ENCODE measurements at regions not wholly inside any gene's neighbourhood (a gene's known extent, or its start where the extent isn't known, plus 50 kb on each side); places are given as distances from the start of the nearest gene placed in this dataset.

DNA sequence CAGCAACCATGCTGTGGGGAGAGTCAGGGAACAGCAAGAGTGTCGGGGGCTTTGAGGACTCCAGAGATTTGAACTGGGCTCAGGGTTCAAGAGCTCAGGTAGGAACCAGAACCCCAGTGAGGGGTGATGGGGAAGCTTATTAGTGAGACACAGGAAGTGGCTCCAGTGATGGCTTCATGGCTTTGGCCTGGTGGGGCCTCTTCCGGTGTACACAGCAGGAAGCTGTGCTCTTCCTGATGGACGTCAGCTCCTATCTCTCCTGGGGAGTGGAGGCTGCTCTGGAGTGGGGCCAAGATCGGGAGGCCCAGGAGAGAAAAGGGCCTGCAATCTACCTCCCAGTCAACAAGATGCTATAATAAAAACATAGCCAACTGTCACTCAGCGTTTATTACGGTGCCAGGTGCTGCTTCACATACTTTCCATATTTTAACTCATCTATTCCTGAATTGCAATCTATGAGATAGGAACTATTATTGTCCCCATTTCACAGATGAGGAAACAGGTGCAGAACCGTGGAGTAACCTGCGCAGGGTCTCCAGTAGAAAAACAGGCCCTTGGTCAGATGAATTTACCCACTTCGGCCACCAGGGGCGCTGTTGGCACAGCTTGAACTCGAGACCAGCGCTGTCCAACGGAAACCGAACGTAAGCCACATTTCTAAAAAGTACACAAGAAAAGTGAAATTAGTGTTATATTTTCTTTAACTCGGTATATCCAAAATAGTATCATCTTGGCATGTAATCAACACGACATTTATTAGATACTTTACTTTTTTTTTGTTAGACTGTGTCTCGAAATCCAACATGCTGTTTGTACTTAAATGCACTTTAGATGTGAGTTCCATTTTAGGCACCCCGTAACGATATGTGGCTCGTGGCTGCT lies 63.6 kb upstream of the DLK1 start:
- Mint-ChIP-seq H3K27me3 (peaks cover 44% of the 10 kb centered on the region), H3K4me1 (peaks cover 7% of the 10 kb centered on the region), H3K9me3 (no peaks in the 10 kb centered on the region), H3K4me3 (no peak overlapping the region), H3K27ac (ENCODE audit: low read depth) (no peak overlapping the region), H3K36me3 (ENCODE audit: insufficient read depth) (peaks cover 3% of the 10 kb centered on the region)
- DNase-seq (ENCODE audit: low spot score in 2 of 2) (peak; percentile 30 to 35), ATAC-seq (replicated peaks; ENCODE audit: extremely low read depth, poor library complexity, severe bottlenecking) (no peak)

DNA sequence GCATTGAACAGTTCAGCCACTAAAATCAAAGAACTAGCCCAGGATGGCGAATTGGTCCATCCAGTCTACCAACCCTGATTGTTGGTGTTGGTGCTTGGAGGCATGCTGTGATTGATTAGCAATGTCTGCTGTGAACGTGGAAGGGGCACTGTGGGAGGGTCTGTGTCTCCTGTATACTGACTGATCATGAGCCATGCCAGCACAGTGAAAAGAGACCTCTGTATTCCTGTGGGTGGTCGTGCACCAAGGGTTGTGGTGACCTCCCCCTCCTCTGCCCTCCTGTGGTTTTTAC lies 63.0 kb upstream of the DLK1 start:
- H3K9me3 Mint-ChIP-seq = no peaks in the 10 kb centered on the region
- H3K27me3 Mint-ChIP-seq = peaks cover 49% of the 10 kb centered on the region
- H3K27ac Mint-ChIP-seq (ENCODE audit: low read depth) = no peak overlapping the region
- no peak overlapping the region for H3K4me3 Mint-ChIP-seq
- H3K4me1 Mint-ChIP-seq = peaks cover 7% of the 10 kb centered on the region
- H3K36me3 Mint-ChIP-seq (ENCODE audit: insufficient read depth) = peaks cover 3% of the 10 kb centered on the region
- no peak for DNase-seq (ENCODE audit: low spot score in 2 of 2)
- no peak for ATAC-seq (replicated peaks; ENCODE audit: extremely low read depth, poor library complexity, severe bottlenecking)

DNA sequence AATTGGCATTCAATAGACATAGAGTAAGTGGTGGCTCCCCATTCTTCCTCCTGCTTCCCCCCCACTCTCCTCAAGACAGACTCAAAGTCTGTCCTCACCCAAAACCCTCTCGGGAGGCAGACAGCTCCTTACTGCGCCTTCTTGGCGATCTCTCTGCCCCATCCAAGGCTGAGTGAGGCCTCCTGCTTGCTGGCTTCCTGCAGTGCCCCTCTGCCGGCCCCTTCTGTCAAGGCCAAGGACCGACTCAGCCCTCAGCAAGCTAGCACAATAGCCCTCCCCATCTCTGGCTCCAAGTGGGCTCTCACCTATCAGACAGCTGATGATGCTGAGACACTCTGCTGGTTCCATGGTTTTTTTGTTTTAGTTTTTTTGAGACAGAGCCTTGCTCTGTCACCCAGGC lies 62.5 kb upstream of the DLK1 start:
- H3K4me1 Mint-ChIP-seq = peaks cover 7% of the 10 kb centered on the region
- no peak overlapping the region for H3K4me3 Mint-ChIP-seq

DNA sequence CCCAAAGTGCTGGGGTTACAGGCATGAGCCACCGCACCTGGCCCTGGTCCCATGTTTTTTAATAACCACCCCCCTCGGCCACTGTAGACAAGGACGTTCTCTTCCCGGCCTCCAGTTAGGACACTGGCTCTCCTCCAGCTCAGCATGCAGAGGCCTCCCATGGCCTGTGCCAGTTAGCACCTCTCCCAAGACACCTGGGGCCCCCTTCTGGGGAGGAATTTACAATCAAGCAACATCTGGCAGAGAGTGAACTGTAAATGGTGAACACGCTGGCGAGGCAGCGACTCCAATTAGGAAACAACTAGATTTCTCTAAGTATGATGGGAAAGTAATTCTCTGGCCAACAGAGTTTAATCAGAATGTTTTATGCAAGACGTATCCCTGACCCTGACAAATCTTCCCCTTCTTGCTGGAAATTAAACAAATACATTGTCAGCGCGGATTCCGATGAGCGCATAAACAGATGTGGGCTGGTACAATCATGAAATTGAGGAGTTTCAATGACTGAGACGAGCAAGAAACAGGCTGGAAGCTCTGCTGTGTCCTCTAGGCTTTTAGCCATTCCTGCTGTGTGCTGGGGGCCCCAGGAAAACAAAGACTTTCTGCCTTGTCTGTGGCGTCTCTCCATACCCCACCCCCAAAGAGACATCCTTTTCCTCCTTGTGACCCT lies 61.7 kb upstream of the DLK1 start:
- H3K36me3 Mint-ChIP-seq (ENCODE audit: insufficient read depth) = peaks cover 3% of the 10 kb centered on the region
- no peak for DNase-seq (ENCODE audit: low spot score in 2 of 2)
- H3K27me3 Mint-ChIP-seq = peaks cover 62% of the 10 kb centered on the region
- no peaks in the 10 kb centered on the region for H3K9me3 Mint-ChIP-seq
- no peak overlapping the region for H3K4me3 Mint-ChIP-seq
- peaks cover 7% of the 10 kb centered on the region for H3K4me1 Mint-ChIP-seq
- no peak for ATAC-seq (replicated peaks; ENCODE audit: extremely low read depth, poor library complexity, severe bottlenecking)
- no peak overlapping the region for H3K27ac Mint-ChIP-seq (ENCODE audit: low read depth)

More for the DNA sequence above, 62.5 kb upstream of the DLK1 start:
- ATAC-seq (replicated peaks; ENCODE audit: extremely low read depth, poor library complexity, severe bottlenecking) = no peak
- H3K9me3 Mint-ChIP-seq = no peaks in the 10 kb centered on the region
- peaks cover 55% of the 10 kb centered on the region for H3K27me3 Mint-ChIP-seq
- peaks cover 3% of the 10 kb centered on the region for H3K36me3 Mint-ChIP-seq (ENCODE audit: insufficient read depth)
- no peak for DNase-seq (ENCODE audit: low spot score in 2 of 2)
- H3K27ac Mint-ChIP-seq (ENCODE audit: low read depth) = no peak overlapping the region

DNA sequence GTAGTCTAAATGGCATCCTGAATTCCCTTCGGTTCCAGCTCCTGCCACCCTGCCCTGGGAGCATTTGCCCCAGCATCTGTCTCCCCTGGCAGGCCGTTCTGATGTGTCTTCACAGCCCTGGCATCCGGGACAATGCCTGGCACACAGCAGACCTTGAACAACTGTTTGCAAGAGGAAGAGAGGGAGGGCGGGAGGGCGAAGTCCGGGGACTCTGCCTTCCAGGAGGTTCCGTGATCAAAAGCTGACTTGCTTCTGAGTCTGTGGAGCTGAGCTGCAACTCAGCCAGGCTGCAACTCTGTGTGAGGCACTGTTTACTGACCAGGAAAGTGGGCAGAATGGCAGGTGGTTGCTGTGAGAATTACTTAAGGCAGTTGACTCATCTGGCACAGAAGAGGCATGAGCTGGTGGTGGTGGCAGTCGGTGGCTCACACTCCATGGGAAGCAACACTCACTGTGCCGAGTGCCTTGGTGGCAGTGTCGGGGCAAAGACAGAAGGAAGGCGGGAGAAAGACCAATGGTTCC lies 61.1 kb upstream of the DLK1 start:
- Mint-ChIP-seq H3K4me1 (peaks cover 7% of the 10 kb centered on the region), H3K27ac (ENCODE audit: low read depth) (no peak overlapping the region), H3K36me3 (ENCODE audit: insufficient read depth) (peaks cover 3% of the 10 kb centered on the region), H3K4me3 (no peak overlapping the region), H3K27me3 (peaks cover 68% of the 10 kb centered on the region), H3K9me3 (no peaks in the 10 kb centered on the region)
- no peak for DNase-seq (ENCODE audit: low spot score in 2 of 2)
- ATAC-seq (replicated peaks; ENCODE audit: extremely low read depth, poor library complexity, severe bottlenecking) = no peak

DNA sequence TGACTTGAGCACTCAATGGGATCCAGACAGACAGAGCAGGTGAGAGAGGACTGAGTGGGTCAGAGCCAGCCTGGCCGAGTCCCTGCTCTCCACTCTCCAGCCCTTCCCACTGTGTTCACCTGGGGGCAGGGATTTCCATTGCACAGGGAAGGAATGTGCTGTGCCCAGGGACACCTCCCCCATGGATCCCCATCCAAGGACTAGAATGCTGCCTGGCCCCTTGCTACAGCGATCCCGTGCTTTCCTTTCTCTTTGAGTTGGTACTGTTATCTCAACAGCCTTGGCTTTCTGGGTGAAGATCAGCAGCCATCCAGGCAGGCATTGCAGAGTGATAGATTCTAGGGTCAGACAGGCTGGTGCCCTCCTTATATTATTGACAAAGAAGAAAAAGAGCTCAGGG lies 60.3 kb upstream of the DLK1 start:
- Mint-ChIP-seq H3K27ac (ENCODE audit: low read depth) (no peak overlapping the region), H3K36me3 (ENCODE audit: insufficient read depth) (peaks cover 3% of the 10 kb centered on the region), H3K4me1 (peaks cover 7% of the 10 kb centered on the region), H3K4me3 (no peak overlapping the region), H3K27me3 (peaks cover 76% of the 10 kb centered on the region), H3K9me3 (no peaks in the 10 kb centered on the region)
- DNase-seq (ENCODE audit: low spot score in 2 of 2) = no peak
- no peak for ATAC-seq (replicated peaks; ENCODE audit: extremely low read depth, poor library complexity, severe bottlenecking)

DNA sequence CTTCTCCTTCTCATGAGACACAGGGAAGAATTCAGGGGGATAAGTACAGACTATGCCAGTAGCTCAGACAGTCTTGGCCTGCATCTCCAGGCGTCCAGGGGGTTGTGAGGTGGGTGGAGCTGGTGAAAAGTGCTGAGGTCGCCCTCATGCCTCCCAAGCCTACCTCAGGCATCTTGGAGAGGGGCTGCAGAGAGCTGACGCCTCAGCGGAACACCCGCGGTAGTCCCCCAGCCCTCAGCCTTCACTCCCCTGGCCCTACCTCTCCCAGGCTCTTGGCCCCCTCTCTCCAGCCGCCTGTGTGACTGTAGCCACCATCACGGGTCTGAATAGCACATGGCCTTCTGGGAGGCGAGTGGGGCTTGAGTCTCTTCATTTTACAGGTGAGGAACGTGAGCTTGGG lies 59.8 kb upstream of the DLK1 start:
- H3K27me3 Mint-ChIP-seq = peaks cover 81% of the 10 kb centered on the region
- no peaks in the 10 kb centered on the region for H3K9me3 Mint-ChIP-seq
- peaks cover 7% of the 10 kb centered on the region for H3K4me1 Mint-ChIP-seq
- H3K36me3 Mint-ChIP-seq (ENCODE audit: insufficient read depth) = peaks cover 3% of the 10 kb centered on the region
- ATAC-seq (replicated peaks; ENCODE audit: extremely low read depth, poor library complexity, severe bottlenecking) (no peak), DNase-seq (ENCODE audit: low spot score in 2 of 2) (no peak)
- H3K27ac Mint-ChIP-seq (ENCODE audit: low read depth) = no peak overlapping the region
- no peak overlapping the region for H3K4me3 Mint-ChIP-seq

DNA sequence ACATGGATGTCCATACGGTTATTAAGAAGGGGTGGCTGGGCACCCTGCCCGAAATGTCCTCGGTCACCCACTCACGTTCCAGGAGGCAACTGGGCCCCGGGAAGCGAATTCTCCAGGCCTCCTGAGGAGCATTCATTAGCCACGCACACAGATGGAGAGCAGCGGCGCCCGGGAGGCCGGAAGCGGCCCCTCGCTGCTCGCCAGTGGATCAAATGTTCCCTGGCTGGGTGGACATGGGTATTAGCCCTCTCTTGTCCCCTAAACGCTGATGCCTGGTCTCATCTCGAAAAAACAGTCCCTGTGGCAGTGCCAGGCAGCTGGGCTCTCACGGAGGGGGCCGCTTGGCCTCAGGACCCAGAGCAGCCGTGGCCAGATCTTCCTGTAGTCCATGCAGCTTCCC lies 59.0 kb upstream of the DLK1 start:
- Mint-ChIP-seq H3K4me3 (no peak overlapping the region), H3K36me3 (ENCODE audit: insufficient read depth) (peaks cover 6% of the 10 kb centered on the region), H3K27me3 (peaks cover 89% of the 10 kb centered on the region), H3K9me3 (no peaks in the 10 kb centered on the region), H3K27ac (ENCODE audit: low read depth) (no peak overlapping the region), H3K4me1 (peaks cover 7% of the 10 kb centered on the region)
- ATAC-seq (replicated peaks; ENCODE audit: extremely low read depth, poor library complexity, severe bottlenecking) (no peak), DNase-seq (ENCODE audit: low spot score in 2 of 2) (no peak)

DNA sequence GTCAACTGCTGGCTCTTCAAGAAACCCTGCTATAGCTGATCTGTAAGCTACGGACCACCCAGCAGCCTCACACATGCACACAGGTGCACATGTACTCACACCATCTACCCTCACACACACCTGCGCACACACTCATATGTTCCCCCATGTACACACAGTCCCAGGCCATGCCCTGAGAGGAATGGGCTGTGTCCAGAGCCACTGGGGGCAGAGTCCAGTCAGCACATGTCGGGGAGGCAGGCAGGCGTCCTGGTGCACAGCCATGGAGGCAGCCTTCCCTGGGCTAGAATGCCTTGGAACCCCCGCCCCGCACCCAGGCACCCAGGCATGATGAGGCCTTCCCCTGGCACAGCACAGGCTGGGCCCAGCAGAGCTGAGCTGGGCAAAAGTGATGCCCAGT lies 58.3 kb upstream of the DLK1 start:
- H3K27me3 Mint-ChIP-seq = peaks cover 96% of the 10 kb centered on the region
- peaks cover 3% of the 10 kb centered on the region for H3K36me3 Mint-ChIP-seq (ENCODE audit: insufficient read depth)
- peaks cover 2% of the 10 kb centered on the region for H3K4me1 Mint-ChIP-seq
- no peaks in the 10 kb centered on the region for H3K9me3 Mint-ChIP-seq
- H3K27ac Mint-ChIP-seq (ENCODE audit: low read depth) = no peak overlapping the region
- ATAC-seq (replicated peaks; ENCODE audit: extremely low read depth, poor library complexity, severe bottlenecking) (no peak), DNase-seq (ENCODE audit: low spot score in 2 of 2) (no peak)
- no peak overlapping the region for H3K4me3 Mint-ChIP-seq

DNA sequence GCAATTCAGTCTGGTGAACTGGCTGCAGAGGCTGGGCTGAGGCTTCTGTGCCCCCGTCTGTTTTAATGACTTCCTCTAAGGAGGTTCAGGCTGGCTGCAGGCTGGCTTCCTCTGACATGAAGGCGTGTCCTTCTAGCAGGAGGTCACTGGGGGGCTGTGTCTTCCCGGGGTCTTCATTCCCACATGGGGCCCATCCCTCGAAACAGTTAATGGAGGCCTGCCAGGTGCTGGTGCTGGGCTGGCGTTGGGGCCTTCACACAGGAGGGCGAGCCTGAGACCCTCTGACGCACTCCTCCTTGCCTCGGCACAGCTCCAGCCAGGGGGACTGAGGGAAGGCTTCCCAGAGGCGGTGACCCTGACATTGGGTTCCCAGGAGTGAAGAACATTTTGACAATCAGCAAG lies 57.7 kb upstream of the DLK1 start:
- H3K36me3 Mint-ChIP-seq (ENCODE audit: insufficient read depth) = peaks cover 3% of the 10 kb centered on the region
- no peak overlapping the region for H3K4me3 Mint-ChIP-seq
- ATAC-seq (replicated peaks; ENCODE audit: extremely low read depth, poor library complexity, severe bottlenecking) (no peak), DNase-seq (ENCODE audit: low spot score in 2 of 2) (no peak)
- H3K27ac Mint-ChIP-seq (ENCODE audit: low read depth) = no peak overlapping the region
- no peaks in the 10 kb centered on the region for H3K9me3 Mint-ChIP-seq
- peaks cover 5% of the 10 kb centered on the region for H3K4me1 Mint-ChIP-seq
- peaks cover 100% of the 10 kb centered on the region for H3K27me3 Mint-ChIP-seq

DNA sequence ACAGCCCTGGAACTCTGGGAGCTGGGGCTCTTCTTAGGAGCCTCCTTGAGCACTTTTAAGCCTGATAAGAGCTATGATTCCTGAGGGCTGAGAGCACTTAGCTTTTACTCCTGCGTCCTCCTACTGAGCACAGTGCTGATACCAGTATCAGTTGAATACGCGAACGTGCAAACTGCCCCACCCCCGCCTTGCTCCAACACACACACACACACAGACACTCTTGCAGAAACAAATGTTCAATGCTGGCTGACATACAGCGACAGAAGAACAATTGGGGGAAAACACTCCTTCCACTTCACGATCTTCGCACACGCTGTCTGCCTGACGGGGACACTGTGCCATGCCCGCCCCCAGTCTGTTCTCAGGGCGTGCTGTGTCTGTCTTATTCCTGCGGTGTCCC lies 57.2 kb upstream of the DLK1 start:
- DNase-seq (ENCODE audit: low spot score in 2 of 2) (no peak), ATAC-seq (replicated peaks; ENCODE audit: extremely low read depth, poor library complexity, severe bottlenecking) (no peak)
- Mint-ChIP-seq H3K27me3 (peaks cover 100% of the 10 kb centered on the region), H3K4me1 (peaks cover 5% of the 10 kb centered on the region), H3K9me3 (no peaks in the 10 kb centered on the region), H3K27ac (ENCODE audit: low read depth) (no peak overlapping the region), H3K4me3 (no peak overlapping the region), H3K36me3 (ENCODE audit: insufficient read depth) (peaks cover 3% of the 10 kb centered on the region)

DNA sequence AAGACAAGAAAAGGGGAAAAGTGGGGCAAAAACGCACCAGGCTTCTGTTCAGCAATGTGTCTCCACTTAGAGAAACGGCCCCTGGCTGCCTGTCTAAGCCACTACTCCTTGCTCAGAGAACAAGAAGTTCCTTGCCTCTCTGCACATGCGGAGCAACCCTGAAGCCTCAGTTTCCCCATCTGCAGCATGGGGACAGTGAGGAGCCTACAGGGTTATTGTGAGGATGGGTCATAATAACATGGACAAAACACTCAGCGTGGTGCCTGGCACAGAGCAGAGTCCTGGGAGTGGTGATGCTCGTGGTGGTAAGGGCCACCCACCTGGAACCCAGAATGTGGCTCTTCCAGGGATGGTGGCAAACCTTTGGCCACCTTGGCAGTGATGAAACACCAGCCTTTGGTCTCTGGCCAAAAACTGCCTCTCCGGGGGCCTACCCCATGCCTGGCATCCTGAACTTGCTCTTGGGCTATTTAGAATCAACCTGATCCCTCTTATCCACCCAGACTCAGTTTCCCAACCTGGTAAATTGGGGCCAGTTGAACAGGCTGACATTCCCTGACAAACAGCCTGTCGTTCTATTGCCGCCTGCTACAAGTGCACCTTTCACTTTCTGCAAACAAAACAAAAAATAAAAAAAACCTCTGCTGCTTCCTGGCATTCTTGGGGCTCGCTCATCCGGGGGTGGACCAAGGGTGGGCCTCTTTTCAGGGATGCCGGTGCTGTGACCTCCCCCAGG lies 56.5 kb upstream of the DLK1 start:
- Mint-ChIP-seq H3K4me1 (peaks cover 5% of the 10 kb centered on the region), H3K9me3 (no peaks in the 10 kb centered on the region), H3K36me3 (ENCODE audit: insufficient read depth) (peaks cover 3% of the 10 kb centered on the region), H3K27me3 (peaks cover 100% of the 10 kb centered on the region), H3K4me3 (no peak overlapping the region), H3K27ac (ENCODE audit: low read depth) (no peak overlapping the region)
- no peak for ATAC-seq (replicated peaks; ENCODE audit: extremely low read depth, poor library complexity, severe bottlenecking)
- no peak for DNase-seq (ENCODE audit: low spot score in 2 of 2)

DNA sequence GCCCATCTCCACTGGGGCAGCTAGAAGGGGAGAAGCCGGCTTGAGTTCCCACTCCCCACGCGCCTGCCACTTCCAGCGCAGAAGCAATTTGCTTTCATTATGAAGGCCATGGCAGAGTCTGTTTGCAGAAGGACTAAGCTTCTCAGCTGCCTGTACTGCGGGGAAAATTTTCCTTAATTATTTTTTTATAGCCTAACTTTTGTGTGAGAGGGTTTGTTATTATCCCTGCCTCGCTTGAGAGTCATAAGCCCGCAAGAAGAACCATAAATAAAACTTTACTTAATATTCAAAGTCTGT lies 56.0 kb upstream of the DLK1 start:
- no peak overlapping the region for H3K4me3 Mint-ChIP-seq
- DNase-seq (ENCODE audit: low spot score in 2 of 2) = no peak
- peaks cover 5% of the 10 kb centered on the region for H3K4me1 Mint-ChIP-seq
- peaks cover 3% of the 10 kb centered on the region for H3K36me3 Mint-ChIP-seq (ENCODE audit: insufficient read depth)
- peaks cover 96% of the 10 kb centered on the region for H3K27me3 Mint-ChIP-seq
- H3K9me3 Mint-ChIP-seq = no peaks in the 10 kb centered on the region
- ATAC-seq (replicated peaks; ENCODE audit: extremely low read depth, poor library complexity, severe bottlenecking) = no peak
- no peak overlapping the region for H3K27ac Mint-ChIP-seq (ENCODE audit: low read depth)

Measured in central memory CD8-positive, alpha-beta T cell (primary cell).